Hepatocyte (in vitro differentiated cells): ENCODE measurements at regions not wholly inside any gene's neighbourhood (a gene's known extent, or its start where the extent isn't known, plus 50 kb on each side); places are given as distances from the start of the nearest gene placed in this dataset.
A peak's percentile ranks its signal among the peaks of the same experiment; 100 is the strongest.
"Not testable (repeated sequence)": the region's sequence is repeated elsewhere in the genome, so short reads cannot be mapped to it uniquely, and the experiment has no call there.

ENCODE experiments used
- DNase-seq: peaks from one replicate; pipeline ENCODE4 v3.0.0-alpha.2; 2016; ENCODE audit warnings: low spot score
- H2AFZ ChIP-seq: fragments of 200-600 bp; sonication (generic); 2 replicates; pipeline ENCODE4 v1.6.0; 2016; ENCODE audit warnings: antibody characterized with exemption, mild to moderate bottlenecking
- H3K27ac ChIP-seq: fragments of 200-600 bp; sonication (generic); 2 replicates; pipeline ENCODE4 v1.5.1; 2016; ENCODE audit warnings: mild to moderate bottlenecking
- H3K27me3 ChIP-seq: fragments of 200-600 bp; sonication (generic); 2 replicates; pipeline ENCODE4 v1.6.1; 2016
- H3K36me3 ChIP-seq: fragments of 200-600 bp; sonication (generic); replicated peaks from 2 replicates; pipeline ENCODE4 v1.5.1; 2016; ENCODE audit warnings: low read depth; ENCODE audit not compliant: insufficient read depth
- H3K4me1 ChIP-seq: fragments of 200-600 bp; sonication (generic); 2 replicates; pipeline ENCODE4 v1.5.1; 2016; ENCODE audit warnings: mild to moderate bottlenecking, moderate library complexity; ENCODE audit not compliant: insufficient read depth
- H3K4me2 ChIP-seq: fragments of 200-600 bp; sonication (generic); 2 replicates; pipeline ENCODE4 v1.6.0; 2016
- H3K4me3 ChIP-seq: fragments of 200-600 bp; sonication (generic); 2 replicates; pipeline ENCODE4 v1.5.1; 2016; ENCODE audit warnings: mild to moderate bottlenecking
- H3K79me2 ChIP-seq: fragments of 200-600 bp; sonication (generic); 2 replicates; pipeline ENCODE4 v1.6.0; 2017; ENCODE audit warnings: mild to moderate bottlenecking
- H3K9me2 ChIP-seq: fragments of 200-600 bp; sonication (generic); replicated peaks from 2 replicates; pipeline ENCODE4 v1.6.0; 2017; ENCODE audit warnings: mild to moderate bottlenecking; ENCODE audit not compliant: insufficient read depth
- H3K9me3 ChIP-seq: fragments of 200-600 bp; sonication (generic); 2 replicates; pipeline ENCODE4 v1.5.1; 2016; ENCODE audit warnings: low read depth, mild to moderate bottlenecking
- H4K20me1 ChIP-seq: fragments of 200-600 bp; sonication (generic); 2 replicates; pipeline ENCODE4 v1.6.0; 2016; ENCODE audit warnings: mild to moderate bottlenecking; ENCODE audit not compliant: insufficient read depth, poor library complexity, severe bottlenecking
- EZH2 ChIP-seq: fragments of 200-600 bp; sonication (generic); IDR thresholded peaks from 2 replicates; pipeline ENCODE4 v1.6.1; 2016; ENCODE audit warnings: antibody characterized with exemption, mild to moderate bottlenecking, borderline replicate concordance
- EZH2phosphoT487 ChIP-seq: fragments of 200-600 bp; sonication (generic); IDR thresholded peaks from one replicate; pipeline ENCODE4 v1.6.1; 2018; ENCODE audit warnings: antibody characterized with exemption, mild to moderate bottlenecking, low read depth, moderate library complexity; ENCODE audit not compliant: unreplicated experiment, severe bottlenecking
- WGBS: methylation state at CpG from one replicate; pipeline ENCODE4 v1.1.6; 2016; ENCODE audit warnings: low lambda C conversion rate; ENCODE audit errors: missing lambda C conversion rate; 5-methylcytosine and 5-hydroxymethylcytosine counted together
- TF ChIP-seq, protein P1 (sequence below): fragments of 200-600 bp; sonication (generic); IDR thresholded peaks from 2 replicates; pipeline ENCODE4 v1.5.1; 2016; ENCODE audit warnings: antibody characterized with exemption, mild to moderate bottlenecking; ENCODE audit not compliant: poor library complexity

DNA sequence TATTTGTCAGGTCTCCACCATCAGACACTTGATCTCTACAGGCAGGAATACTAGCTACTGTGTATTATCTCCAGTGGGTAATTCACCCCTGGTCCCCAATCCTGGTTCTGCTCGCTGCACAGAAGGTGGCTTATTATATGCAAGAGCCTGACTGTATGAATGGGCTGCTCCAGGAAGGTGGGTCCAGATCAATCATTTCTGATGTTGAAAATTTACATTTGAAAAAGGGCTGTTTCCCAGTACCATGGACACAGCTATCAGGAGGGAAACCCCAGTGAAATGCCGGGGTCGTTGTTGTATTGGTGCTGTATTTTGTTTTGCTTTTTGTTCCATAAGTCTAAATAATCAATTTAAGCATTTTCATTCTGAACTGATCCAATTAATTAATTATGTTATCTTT, 367.6 kb downstream of the RND3 start:
- Histone ChIP-seq H3K27ac (no peak overlapping the region), H3K9me3 (no peaks in the 10 kb centered on the region), H4K20me1 (no peaks in the 10 kb centered on the region), H3K79me2 (no peaks in the 10 kb centered on the region), H3K4me1 (no peaks in the 10 kb centered on the region), H3K4me3 (no peak overlapping the region), H2AFZ (no peak overlapping the region), H3K9me2 (no peaks in the 10 kb centered on the region), H3K36me3 (no peaks in the 10 kb centered on the region), H3K4me2 (peak overlapping the region; percentile 47), H3K27me3 (no peaks in the 10 kb centered on the region)
- DNase-seq: no peak
- WGBS: 84% methylated on average over 3 of the region's 3 CpGs
- TF ChIP-seq EZH2: no peak
- TF ChIP-seq EZH2phosphoT487: no peak
- TF ChIP-seq, protein P1, sequence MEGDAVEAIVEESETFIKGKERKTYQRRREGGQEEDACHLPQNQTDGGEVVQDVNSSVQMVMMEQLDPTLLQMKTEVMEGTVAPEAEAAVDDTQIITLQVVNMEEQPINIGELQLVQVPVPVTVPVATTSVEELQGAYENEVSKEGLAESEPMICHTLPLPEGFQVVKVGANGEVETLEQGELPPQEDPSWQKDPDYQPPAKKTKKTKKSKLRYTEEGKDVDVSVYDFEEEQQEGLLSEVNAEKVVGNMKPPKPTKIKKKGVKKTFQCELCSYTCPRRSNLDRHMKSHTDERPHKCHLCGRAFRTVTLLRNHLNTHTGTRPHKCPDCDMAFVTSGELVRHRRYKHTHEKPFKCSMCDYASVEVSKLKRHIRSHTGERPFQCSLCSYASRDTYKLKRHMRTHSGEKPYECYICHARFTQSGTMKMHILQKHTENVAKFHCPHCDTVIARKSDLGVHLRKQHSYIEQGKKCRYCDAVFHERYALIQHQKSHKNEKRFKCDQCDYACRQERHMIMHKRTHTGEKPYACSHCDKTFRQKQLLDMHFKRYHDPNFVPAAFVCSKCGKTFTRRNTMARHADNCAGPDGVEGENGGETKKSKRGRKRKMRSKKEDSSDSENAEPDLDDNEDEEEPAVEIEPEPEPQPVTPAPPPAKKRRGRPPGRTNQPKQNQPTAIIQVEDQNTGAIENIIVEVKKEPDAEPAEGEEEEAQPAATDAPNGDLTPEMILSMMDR: no peak

DNA sequence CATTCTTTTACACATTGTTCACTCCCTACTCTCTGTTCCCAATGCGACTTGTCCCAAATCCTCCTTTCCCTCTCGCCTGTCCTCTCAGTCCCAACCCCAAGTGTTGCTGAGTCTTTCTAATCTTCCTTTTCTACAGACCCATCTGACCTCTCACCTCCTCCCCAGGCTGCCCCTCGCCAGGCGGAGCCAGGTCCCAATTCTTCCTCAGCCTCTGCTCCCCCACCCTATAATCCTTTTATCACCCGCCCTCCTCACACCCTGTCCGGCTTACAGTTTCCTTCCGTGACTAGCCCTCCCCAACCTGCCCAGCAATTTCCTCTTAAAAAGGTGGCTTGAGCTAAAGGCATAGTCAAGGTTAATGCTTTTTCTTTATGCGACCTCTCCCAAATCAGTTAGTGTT, 373.4 kb downstream of the RND3 start:
- not testable (repeated sequence) for H4K20me1 ChIP-seq, DNase-seq, H3K9me2 ChIP-seq, H3K36me3 ChIP-seq, H2AFZ ChIP-seq, H3K9me3 ChIP-seq, H3K27me3 ChIP-seq, H3K79me2 ChIP-seq, H3K4me3 ChIP-seq, H3K4me1 ChIP-seq, H3K4me2 ChIP-seq, H3K27ac ChIP-seq
- 79% methylated on average over 8 of the region's 8 CpGs for WGBS

DNA sequence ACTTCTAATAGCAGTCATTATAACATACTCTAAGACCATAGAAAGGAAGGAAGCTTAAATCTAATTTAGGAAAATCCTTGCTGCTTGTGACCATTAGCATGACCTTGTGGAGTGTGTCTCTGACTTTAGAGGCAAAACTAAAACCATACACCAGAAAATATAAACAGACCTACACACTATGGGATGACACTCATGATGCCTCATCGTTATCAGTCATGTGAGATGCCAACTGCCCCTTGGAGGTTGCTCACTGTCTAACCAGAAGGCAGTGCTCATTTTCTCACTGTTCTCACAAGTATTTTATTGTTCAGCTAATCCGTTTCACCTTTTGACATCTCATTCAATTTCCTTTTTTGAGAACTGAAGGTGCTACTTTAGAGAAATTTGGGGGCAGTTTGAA, 376.9 kb downstream of the RND3 start:
- Histone ChIP-seq H3K4me2 (no peak overlapping the region), H3K27ac (no peak overlapping the region), H4K20me1 (no peaks in the 10 kb centered on the region), H3K4me3 (no peak overlapping the region), H3K79me2 (no peaks in the 10 kb centered on the region), H3K9me2 (no peaks in the 10 kb centered on the region), H3K27me3 (no peaks in the 10 kb centered on the region), H3K36me3 (no peaks in the 10 kb centered on the region), H3K4me1 (no peaks in the 10 kb centered on the region), H3K9me3 (no peaks in the 10 kb centered on the region), H2AFZ (no peak overlapping the region)
- TF ChIP-seq EZH2 (no peak), EZH2phosphoT487 (no peak)
- TF ChIP-seq, protein P1: no peak
- WGBS: 81% methylated on average over 2 of the region's 2 CpGs
- no peak for DNase-seq

DNA sequence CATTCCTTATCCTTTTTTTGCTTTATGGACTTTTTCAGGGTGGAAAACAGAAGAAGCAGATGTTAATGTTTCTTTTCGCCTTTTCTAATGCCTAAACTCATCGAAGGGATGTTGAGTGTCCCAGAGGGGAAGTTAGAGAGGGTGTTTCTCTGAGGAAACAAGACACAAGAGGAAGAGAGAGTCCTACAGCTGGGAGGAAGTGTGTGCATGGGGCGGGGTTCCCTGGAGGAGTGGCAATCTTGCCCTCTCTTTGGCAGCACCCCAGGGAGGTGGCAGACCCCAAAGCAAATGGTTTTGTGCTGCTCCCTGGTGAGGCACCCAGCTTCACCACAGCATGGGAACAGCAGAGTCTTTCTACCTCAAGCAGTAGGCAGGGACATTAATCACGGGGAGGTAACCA, 377.6 kb downstream of the RND3 start:
- Histone ChIP-seq H3K9me2 (no peaks in the 10 kb centered on the region), H3K4me2 (no peak overlapping the region), H3K9me3 (no peaks in the 10 kb centered on the region), H3K36me3 (no peaks in the 10 kb centered on the region), H4K20me1 (no peaks in the 10 kb centered on the region), H3K27me3 (no peaks in the 10 kb centered on the region), H3K4me1 (no peaks in the 10 kb centered on the region), H3K27ac (no peak overlapping the region), H3K79me2 (no peaks in the 10 kb centered on the region), H3K4me3 (no peak overlapping the region), H2AFZ (no peak overlapping the region)
- TF ChIP-seq EZH2phosphoT487 (no peak), EZH2 (no peak)
- TF ChIP-seq, protein P1: no peak
- 93% methylated on average over 4 of the region's 4 CpGs for WGBS
- no peak for DNase-seq
